ENCODE measurements at regions not wholly inside any gene's neighbourhood (a gene's known extent, or its start where the extent isn't known, plus 50 kb on each side); places are given as distances from the start of the nearest gene placed in this dataset.

DNA sequence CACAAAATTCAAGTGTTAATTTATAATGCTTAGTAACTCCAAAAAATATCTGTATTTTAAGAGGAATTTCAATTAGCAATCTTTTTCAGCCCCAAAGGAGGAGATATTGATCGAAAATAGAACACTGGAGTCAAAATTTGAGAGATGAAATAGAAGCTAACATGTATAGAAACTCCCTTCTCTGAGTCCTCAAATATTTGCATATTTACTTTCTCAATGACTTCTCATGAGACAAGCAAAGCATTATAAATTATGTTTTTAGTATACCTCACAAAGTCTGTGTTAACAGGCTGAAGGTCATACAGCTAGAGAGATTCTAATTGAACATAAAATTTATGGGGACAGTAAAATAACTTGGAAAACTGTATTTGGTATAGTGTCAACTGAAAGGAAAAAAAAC, 260.5 kb downstream of the GPAM start:
- no peak for DNase-seq (ENCODE audit: low spot score in 2 of 2)
- intact Hi-C loops (cut with DNase I; ENCODE audit: low total_unique reads): no loop called here

GRCh38 chr10:111926286-111926685, 257.3 kb downstream of the GPAM start:
- no peak overlapping the region for H3K4me3 ChIP-seq (ENCODE audit: low read depth, poor library complexity, severe bottlenecking)
- WGBS, 2 donors: 78 to 93% methylated on average over 6 of the region's 6 CpGs
- intact Hi-C loops (cut with DNase I; ENCODE audit: low total_unique reads): no loop called here
- DNase-seq (ENCODE audit: low spot score in 2 of 2): no peak
- TF ChIP-seq CTCF (IDR thresholded peaks at IDR 0.05) (no peak), POLR2A (IDR thresholded peaks at IDR 0.05) (no peak)

More for the DNA sequence above, 260.5 kb downstream of the GPAM start:
- TF ChIP-seq CTCF (IDR thresholded peaks at IDR 0.05) (no peak), POLR2A (IDR thresholded peaks at IDR 0.05) (no peak)
- WGBS, 2 donors: 81 to 98% methylated on average over 1 of the region's 1 CpG
- no peak overlapping the region for H3K4me3 ChIP-seq (ENCODE audit: low read depth, poor library complexity, severe bottlenecking)

- TF ChIP-seq CTCF (IDR thresholded peaks at IDR 0.05): no peak
- TF ChIP-seq POLR2A (IDR thresholded peaks at IDR 0.05): no peak
- intact Hi-C loops (cut with DNase I; ENCODE audit: low total_unique reads): no loop called here
- DNase-seq (ENCODE audit: low spot score in 2 of 2): no peak
- 77 to 82% methylated on average over 5 of the region's 5 CpGs for WGBS, 2 donors
- no peak overlapping the region for H3K4me3 ChIP-seq (ENCODE audit: low read depth, poor library complexity, severe bottlenecking)
Measured at GRCh38 chr10:111933937-111934336, 249.6 kb downstream of the GPAM start.

GRCh38 chr10:111934931-111935330, 248.6 kb downstream of the GPAM start:
- no peak for TF ChIP-seq POLR2A (IDR thresholded peaks at IDR 0.05)
- no peak for TF ChIP-seq CTCF (IDR thresholded peaks at IDR 0.05)
- no peak for DNase-seq (ENCODE audit: low spot score in 2 of 2)
- 73 to 77% methylated on average over 1 of the region's 1 CpG for WGBS, 2 donors
- intact Hi-C loops (cut with DNase I; ENCODE audit: low total_unique reads): no loop called here
- H3K4me3 ChIP-seq (ENCODE audit: low read depth, poor library complexity, severe bottlenecking): no peak overlapping the region

DNA sequence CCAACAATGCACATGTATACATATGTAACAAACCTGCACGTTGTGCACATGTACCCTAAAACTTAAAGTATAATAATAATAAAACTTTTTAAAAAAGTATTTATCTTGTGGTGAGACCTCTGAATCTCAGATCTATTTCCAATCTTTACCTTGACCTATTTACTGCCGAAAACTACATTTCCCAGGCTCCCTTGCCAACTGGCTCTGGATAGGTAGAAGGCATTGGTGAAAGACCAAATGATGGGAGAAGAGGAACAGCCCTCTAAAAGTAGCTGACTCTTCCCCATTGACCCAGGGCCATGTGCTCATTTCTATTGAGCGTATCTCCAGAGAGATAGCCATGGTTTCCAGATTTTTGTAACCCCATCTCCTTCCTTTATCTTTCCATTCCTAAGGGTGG, 247.4 kb downstream of the GPAM start:
- intact Hi-C loops (cut with DNase I; ENCODE audit: low total_unique reads): no loop called here
- WGBS, 2 donors: 85 to 90% methylated on average over 3 of the region's 3 CpGs

More for the DNA sequence above, 247.4 kb downstream of the GPAM start:
- no peak for DNase-seq (ENCODE audit: low spot score in 2 of 2)
- TF ChIP-seq POLR2A (IDR thresholded peaks at IDR 0.05): no peak
- no peak for TF ChIP-seq CTCF (IDR thresholded peaks at IDR 0.05)
- H3K4me3 ChIP-seq (ENCODE audit: low read depth, poor library complexity, severe bottlenecking): no peak overlapping the region

Measured in lower leg skin (tissue), 4 donors.